SK-N-SH treated with all-trans-retinoic acid at 6 μM for 48 hours (cell line): ENCODE measurements at regions not wholly inside any gene's neighbourhood (a gene's known extent, or its start where the extent isn't known, plus 50 kb on each side); places are given as distances from the start of the nearest gene placed in this dataset.

Experiments used
- ARNTL ChIP-seq: fragments of 450-650 bp; formaldehyde crosslinking; IDR thresholded peaks from 2 replicates; pipeline ENCODE4 v1.5.0; 2020; ENCODE audit warnings: low read depth, mild to moderate bottlenecking, moderate library complexity, borderline replicate concordance
- OSR1 ChIP-seq: fragments of 250-450 bp; sonication (Bioruptor Pico); IDR thresholded peaks from 2 replicates; pipeline ENCODE4 v1.8.0; 2022; ENCODE audit warnings: moderate library complexity, mild to moderate bottlenecking, inconsistent platforms
- RARB ChIP-seq: fragments of 250-450 bp; sonication (Bioruptor Pico); IDR thresholded peaks from 2 replicates; pipeline ENCODE4 v1.8.0; 2021; ENCODE audit warnings: mild to moderate bottlenecking, moderate library complexity
- SNAI2 ChIP-seq: fragments of 250-450 bp; sonication (Bioruptor Pico); IDR thresholded peaks from 2 replicates; pipeline ENCODE4 v1.5.0; 2020; ENCODE audit warnings: mild to moderate bottlenecking, moderate library complexity
- ZC3H10 ChIP-seq: fragments of 250-450 bp; sonication (Bioruptor Pico); IDR thresholded peaks from 2 replicates; pipeline ENCODE4 v1.5.1; 2021; ENCODE audit warnings: mild to moderate bottlenecking, moderate library complexity
- ZFP3 ChIP-seq: fragments of 250-450 bp; sonication (Bioruptor Pico); IDR thresholded peaks from 2 replicates; pipeline ENCODE4 v1.5.0; 2020; ENCODE audit warnings: mild to moderate bottlenecking, moderate library complexity
- ZNF8 ChIP-seq: fragments of 450-650 bp; formaldehyde crosslinking; IDR thresholded peaks from 2 replicates; pipeline ENCODE4 v1.5.0; 2020; ENCODE audit warnings: mild to moderate bottlenecking, moderate library complexity
- TF ChIP-seq, protein P1 (sequence below): fragments of 250-450 bp; sonication (Bioruptor Pico); IDR thresholded peaks from 2 replicates; pipeline ENCODE4 v1.5.1; 2020; ENCODE audit warnings: low read depth, mild to moderate bottlenecking, moderate library complexity
- TF ChIP-seq, protein P2 (sequence below): fragments of 250-450 bp; sonication (Bioruptor Pico); IDR thresholded peaks from 2 replicates; pipeline ENCODE4 v1.8.0; 2020; ENCODE audit warnings: mild to moderate bottlenecking, moderate library complexity, borderline replicate concordance

DNA sequence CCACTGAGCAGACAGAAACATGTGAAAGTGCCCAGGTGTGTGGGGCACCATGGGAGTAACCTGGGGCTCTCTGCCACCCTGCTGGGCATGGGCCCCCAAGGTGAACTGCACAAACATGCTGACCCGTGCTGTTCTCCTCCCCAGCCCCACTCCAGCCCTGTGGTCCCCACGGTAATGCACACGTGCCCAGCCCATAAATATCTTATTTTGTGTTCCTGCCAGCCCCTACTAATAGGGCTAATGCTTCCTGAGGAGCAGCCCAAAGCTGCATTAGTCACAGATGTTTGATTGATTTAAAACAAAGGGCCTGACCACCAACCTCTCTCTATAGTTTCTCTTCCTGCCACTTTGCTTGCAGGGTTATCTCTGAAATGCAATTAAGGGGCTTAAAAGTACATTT lies 95.4 kb downstream of the ABHD5 start:
- TF ChIP-seq ZFP3 (0 out of 2 replicates have a peak, but pooled peaks have one; percentile 22), ARNTL (CRISPR knock-in tag) (no peak), ZNF8 (no peak), ZC3H10 (CRISPR knock-in tag) (no peak), OSR1 (CRISPR knock-in tag) (no peak), SNAI2 (no peak; the same call in 1 of the 2 replicates), RARB (CRISPR knock-in tag) (no peak)
- TF ChIP-seq, protein P1, sequence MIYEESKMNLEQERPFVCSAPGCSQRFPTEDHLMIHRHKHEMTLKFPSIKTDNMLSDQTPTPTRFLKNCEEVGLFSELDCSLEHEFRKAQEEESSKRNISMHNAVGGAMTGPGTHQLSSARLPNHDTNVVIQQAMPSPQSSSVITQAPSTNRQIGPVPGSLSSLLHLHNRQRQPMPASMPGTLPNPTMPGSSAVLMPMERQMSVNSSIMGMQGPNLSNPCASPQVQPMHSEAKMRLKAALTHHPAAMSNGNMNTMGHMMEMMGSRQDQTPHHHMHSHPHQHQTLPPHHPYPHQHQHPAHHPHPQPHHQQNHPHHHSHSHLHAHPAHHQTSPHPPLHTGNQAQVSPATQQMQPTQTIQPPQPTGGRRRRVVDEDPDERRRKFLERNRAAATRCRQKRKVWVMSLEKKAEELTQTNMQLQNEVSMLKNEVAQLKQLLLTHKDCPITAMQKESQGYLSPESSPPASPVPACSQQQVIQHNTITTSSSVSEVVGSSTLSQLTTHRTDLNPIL (CRISPR knock-in tag) = no peak
- TF ChIP-seq, protein P2, sequence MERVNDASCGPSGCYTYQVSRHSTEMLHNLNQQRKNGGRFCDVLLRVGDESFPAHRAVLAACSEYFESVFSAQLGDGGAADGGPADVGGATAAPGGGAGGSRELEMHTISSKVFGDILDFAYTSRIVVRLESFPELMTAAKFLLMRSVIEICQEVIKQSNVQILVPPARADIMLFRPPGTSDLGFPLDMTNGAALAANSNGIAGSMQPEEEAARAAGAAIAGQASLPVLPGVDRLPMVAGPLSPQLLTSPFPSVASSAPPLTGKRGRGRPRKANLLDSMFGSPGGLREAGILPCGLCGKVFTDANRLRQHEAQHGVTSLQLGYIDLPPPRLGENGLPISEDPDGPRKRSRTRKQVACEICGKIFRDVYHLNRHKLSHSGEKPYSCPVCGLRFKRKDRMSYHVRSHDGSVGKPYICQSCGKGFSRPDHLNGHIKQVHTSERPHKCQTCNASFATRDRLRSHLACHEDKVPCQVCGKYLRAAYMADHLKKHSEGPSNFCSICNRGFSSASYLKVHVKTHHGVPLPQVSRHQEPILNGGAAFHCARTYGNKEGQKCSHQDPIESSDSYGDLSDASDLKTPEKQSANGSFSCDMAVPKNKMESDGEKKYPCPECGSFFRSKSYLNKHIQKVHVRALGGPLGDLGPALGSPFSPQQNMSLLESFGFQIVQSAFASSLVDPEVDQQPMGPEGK (CRISPR knock-in tag) = no peak
